ENCODE measurements at regions not wholly inside any gene's neighbourhood (a gene's known extent, or its start where the extent isn't known, plus 50 kb on each side); places are given as distances from the start of the nearest gene placed in this dataset.

GRCh38 chr2:133802409-133803039, 234.3 kb upstream of the NCKAP5 start:
- TF ChIP-seq, protein P1, sequence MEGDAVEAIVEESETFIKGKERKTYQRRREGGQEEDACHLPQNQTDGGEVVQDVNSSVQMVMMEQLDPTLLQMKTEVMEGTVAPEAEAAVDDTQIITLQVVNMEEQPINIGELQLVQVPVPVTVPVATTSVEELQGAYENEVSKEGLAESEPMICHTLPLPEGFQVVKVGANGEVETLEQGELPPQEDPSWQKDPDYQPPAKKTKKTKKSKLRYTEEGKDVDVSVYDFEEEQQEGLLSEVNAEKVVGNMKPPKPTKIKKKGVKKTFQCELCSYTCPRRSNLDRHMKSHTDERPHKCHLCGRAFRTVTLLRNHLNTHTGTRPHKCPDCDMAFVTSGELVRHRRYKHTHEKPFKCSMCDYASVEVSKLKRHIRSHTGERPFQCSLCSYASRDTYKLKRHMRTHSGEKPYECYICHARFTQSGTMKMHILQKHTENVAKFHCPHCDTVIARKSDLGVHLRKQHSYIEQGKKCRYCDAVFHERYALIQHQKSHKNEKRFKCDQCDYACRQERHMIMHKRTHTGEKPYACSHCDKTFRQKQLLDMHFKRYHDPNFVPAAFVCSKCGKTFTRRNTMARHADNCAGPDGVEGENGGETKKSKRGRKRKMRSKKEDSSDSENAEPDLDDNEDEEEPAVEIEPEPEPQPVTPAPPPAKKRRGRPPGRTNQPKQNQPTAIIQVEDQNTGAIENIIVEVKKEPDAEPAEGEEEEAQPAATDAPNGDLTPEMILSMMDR (conservative IDR thresholded peaks at IDR 0.05; ENCODE audit: low read length), result no peak
- TF ChIP-seq EZH2phosphoT487 (IDR thresholded peaks at IDR 0.05; ENCODE audit: borderline replicate concordance), result no peak

Data from Loucy (cell line).